CD14-positive monocyte (primary cell): ENCODE measurements at regions not wholly inside any gene's neighbourhood (a gene's known extent, or its start where the extent isn't known, plus 50 kb on each side); places are given as distances from the start of the nearest gene placed in this dataset.

Experiments
- DNase-seq, 3 donors: peaks; one replicate each; pipeline ENCODE4 v3.0.0-alpha.2; 2011 to 2022
- H2AFZ ChIP-seq: 2 replicates; pipeline ENCODE4 v1.6.0; 2012; ENCODE audit warnings: mild to moderate bottlenecking, low read depth, low read length, inconsistent platforms; ENCODE audit not compliant: insufficient read depth, poor library complexity, severe bottlenecking
- H3K27ac ChIP-seq, 2 donors: 1 replicate in 1 of 2; 2 replicates in 1 of 2; pipeline ENCODE4 v1.5.1; 2012 to 2013; ENCODE audit warnings: low read length in 2 of 2, control low read depth in 1 of 2, inconsistent platforms in 1 of 2, low read depth in 1 of 2, mild to moderate bottlenecking in 1 of 2
- H3K27me3 ChIP-seq, 2 donors: one replicate each; pipeline versions ENCODE4 v1.6.0 to v1.6.1; 2011 to 2013; ENCODE audit warnings: low read length in 2 of 2; ENCODE audit not compliant: control insufficient read depth in 2 of 2, insufficient read depth in 2 of 2
- H3K36me3 ChIP-seq, 2 donors: replicated peaks in 1 of 2; 1 replicate in 1 of 2; 2 replicates in 1 of 2; pipeline versions ENCODE4 v1.5.1 to v1.6.1; 2012 to 2013; ENCODE audit warnings: low read length in 2 of 2, control low read depth in 1 of 2, inconsistent platforms in 1 of 2, mild to moderate bottlenecking in 1 of 2; ENCODE audit not compliant: insufficient read depth in 2 of 2, control insufficient read depth in 1 of 2
- H3K4me1 ChIP-seq, 2 donors: 1 replicate in 1 of 2; 2 replicates in 1 of 2; pipeline versions ENCODE4 v1.5.1 to v1.6.1; 2012 to 2013; ENCODE audit warnings: low read length in 2 of 2, control low read depth in 1 of 2, inconsistent platforms in 1 of 2, mild to moderate bottlenecking in 1 of 2, moderate library complexity in 1 of 2; ENCODE audit not compliant: insufficient read depth in 2 of 2, control insufficient read depth in 1 of 2
- H3K4me2 ChIP-seq: replicated peaks from 2 replicates; pipeline ENCODE3; 2012; ENCODE audit warnings: low read length, moderate library complexity, mild to moderate bottlenecking; ENCODE audit not compliant: poor library complexity, severe bottlenecking; ENCODE audit errors: extremely low read depth
- H3K4me3 ChIP-seq, 3 experiments: fragments of 200-600 bp in 1 of 3; sonication (generic) in 1 of 3; replicated peaks in 1 of 3; 1 replicate in 2 of 3; 2 replicates in 1 of 3; pipeline ENCODE4 v1.5.1; 2011 to 2013; ENCODE audit warnings: low read length in 3 of 3, mild to moderate bottlenecking in 3 of 3, control low read depth in 2 of 3, low read depth in 2 of 3, inconsistent platforms in 1 of 3, moderate library complexity in 1 of 3
- H3K79me2 ChIP-seq: 2 replicates; pipeline ENCODE4 v1.6.0; 2012; ENCODE audit warnings: mild to moderate bottlenecking, control low read depth, inconsistent platforms, low read length, moderate library complexity; ENCODE audit not compliant: insufficient read depth
- H3K9ac ChIP-seq: 2 replicates; pipeline ENCODE4 v1.6.0; 2017; ENCODE audit warnings: low read length, mild to moderate bottlenecking; ENCODE audit not compliant: insufficient read depth, poor library complexity, severe bottlenecking
- H3K9me3 ChIP-seq, 2 donors: replicated peaks in 1 of 2; 1 replicate in 1 of 2; 2 replicates in 1 of 2; pipeline versions ENCODE4 v1.5.1 to v1.6.1; 2012 to 2013; ENCODE audit warnings: low read length in 2 of 2, control low read depth in 1 of 2; ENCODE audit not compliant: control insufficient read depth in 1 of 2, insufficient read depth in 1 of 2
- H4K20me1 ChIP-seq: 2 replicates; pipeline ENCODE4 v1.6.0; 2012; ENCODE audit warnings: mild to moderate bottlenecking, low read length, control low read depth, moderate library complexity; ENCODE audit not compliant: insufficient read depth
- H3K27ac Mint-ChIP-seq, 7 donors: one replicate each; pipeline ENCODE4 v1.8.0; 2020; ENCODE audit warnings: mild to moderate bottlenecking in 7 of 7, mixed read lengths in 7 of 7, moderate library complexity in 6 of 7, inconsistent platforms in 2 of 7
- H3K27me3 Mint-ChIP-seq, 3 donors: one replicate each; pipeline ENCODE4 v1.8.0; 2021 to 2022; ENCODE audit warnings: low read depth in 3 of 3, mild to moderate bottlenecking in 3 of 3, mixed read lengths in 3 of 3, moderate library complexity in 3 of 3, inconsistent platforms in 1 of 3
- H3K36me3 Mint-ChIP-seq, 2 donors: one replicate each; pipeline ENCODE4 v1.8.0; 2020; ENCODE audit warnings: mixed read lengths in 2 of 2, inconsistent platforms in 1 of 2, mild to moderate bottlenecking in 1 of 2
- H3K4me1 Mint-ChIP-seq: one replicate; pipeline ENCODE4 v1.8.0; 2020; ENCODE audit warnings: mild to moderate bottlenecking, mixed read lengths
- H3K4me3 Mint-ChIP-seq, 2 donors: one replicate each; pipeline ENCODE4 v1.8.0; 2020; ENCODE audit warnings: mild to moderate bottlenecking in 2 of 2, mixed read lengths in 2 of 2, moderate library complexity in 1 of 2
- H3K9me3 Mint-ChIP-seq, 7 donors: one replicate each; pipeline ENCODE4 v1.8.0; 2020 to 2022; ENCODE audit warnings: mixed read lengths in 7 of 7, mild to moderate bottlenecking in 6 of 7, moderate library complexity in 6 of 7, inconsistent platforms in 2 of 7
- WGBS: methylation state at CpG from one replicate; pipeline ENCODE4 v1.1.5; 2013; ENCODE audit warnings: missing lambda C conversion rate; ENCODE audit not compliant: insufficient coverage; 5-methylcytosine and 5-hydroxymethylcytosine counted together
- intact Hi-C, 2 donors: fragments of 100-400 bp; cut with micrococcal nuclease; formaldehyde crosslinking; loops; one replicate each; pipeline versions ENCODE4 v1.15.0 to v1.15.1; 2023
- TF ChIP-seq, protein P1 (sequence below): fragments of 200-600 bp; IDR thresholded peaks from one replicate; pipeline ENCODE4 v1.8.0; 2022; ENCODE audit warnings: antibody characterized with exemption, mild to moderate bottlenecking

DNA sequence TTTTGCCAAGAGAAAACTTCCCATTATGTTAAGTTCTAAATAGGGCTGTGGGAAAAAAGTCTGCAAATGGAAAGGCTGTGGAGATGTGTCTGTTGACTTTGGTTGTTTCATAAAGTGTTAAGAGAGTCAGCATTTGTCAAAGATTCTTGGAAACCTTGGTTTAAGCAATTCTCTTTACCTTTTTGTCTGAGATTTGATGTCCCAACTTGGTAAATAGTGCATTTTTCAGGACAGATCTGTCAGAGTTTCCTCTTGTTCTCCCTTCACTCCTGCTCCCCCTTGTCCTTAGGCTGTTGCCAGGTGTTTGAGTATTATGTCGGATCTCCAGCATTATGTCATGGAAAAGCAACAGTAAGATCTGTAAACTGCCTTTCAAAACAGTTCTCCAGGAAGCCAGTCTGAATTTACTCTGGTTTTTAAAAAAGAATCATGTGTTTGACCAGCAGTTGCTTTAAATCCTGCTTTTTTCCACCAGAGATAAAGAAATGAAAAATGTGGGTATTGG, 79.1 kb upstream of the ADAMTSL1 start:
- Histone ChIP-seq H3K9me3 (no peaks in the 10 kb centered on the region), H3K4me3 (no peak overlapping the region), H3K4me1 (no peaks in the 10 kb centered on the region), H3K4me2 (no peak overlapping the region), H3K9ac (no peak overlapping the region), H2AFZ (no peak overlapping the region), H3K27ac (no peak overlapping the region), H3K27me3 (no peaks in the 10 kb centered on the region), H3K36me3 (no peaks in the 10 kb centered on the region), H3K79me2 (no peaks in the 10 kb centered on the region), H4K20me1 (no peaks in the 10 kb centered on the region)
- DNase-seq: no peak
- no peaks in the 10 kb centered on the region for H3K36me3 Mint-ChIP-seq
- WGBS: no CpG with 5 or more reads among the region's 1 CpG
- no peaks in the 10 kb centered on the region for H3K4me1 Mint-ChIP-seq
- intact Hi-C loops: no loop called here
- H3K4me3 Mint-ChIP-seq: no peak overlapping the region
- H3K27ac Mint-ChIP-seq: no peak overlapping the region
- H3K9me3 Mint-ChIP-seq: no peaks in the 10 kb centered on the region
- TF ChIP-seq, protein P1, sequence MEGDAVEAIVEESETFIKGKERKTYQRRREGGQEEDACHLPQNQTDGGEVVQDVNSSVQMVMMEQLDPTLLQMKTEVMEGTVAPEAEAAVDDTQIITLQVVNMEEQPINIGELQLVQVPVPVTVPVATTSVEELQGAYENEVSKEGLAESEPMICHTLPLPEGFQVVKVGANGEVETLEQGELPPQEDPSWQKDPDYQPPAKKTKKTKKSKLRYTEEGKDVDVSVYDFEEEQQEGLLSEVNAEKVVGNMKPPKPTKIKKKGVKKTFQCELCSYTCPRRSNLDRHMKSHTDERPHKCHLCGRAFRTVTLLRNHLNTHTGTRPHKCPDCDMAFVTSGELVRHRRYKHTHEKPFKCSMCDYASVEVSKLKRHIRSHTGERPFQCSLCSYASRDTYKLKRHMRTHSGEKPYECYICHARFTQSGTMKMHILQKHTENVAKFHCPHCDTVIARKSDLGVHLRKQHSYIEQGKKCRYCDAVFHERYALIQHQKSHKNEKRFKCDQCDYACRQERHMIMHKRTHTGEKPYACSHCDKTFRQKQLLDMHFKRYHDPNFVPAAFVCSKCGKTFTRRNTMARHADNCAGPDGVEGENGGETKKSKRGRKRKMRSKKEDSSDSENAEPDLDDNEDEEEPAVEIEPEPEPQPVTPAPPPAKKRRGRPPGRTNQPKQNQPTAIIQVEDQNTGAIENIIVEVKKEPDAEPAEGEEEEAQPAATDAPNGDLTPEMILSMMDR: no peak
- peaks cover 0 to 2% (median 0%) of the 10 kb centered on the region in 3 donors for H3K27me3 Mint-ChIP-seq

DNA sequence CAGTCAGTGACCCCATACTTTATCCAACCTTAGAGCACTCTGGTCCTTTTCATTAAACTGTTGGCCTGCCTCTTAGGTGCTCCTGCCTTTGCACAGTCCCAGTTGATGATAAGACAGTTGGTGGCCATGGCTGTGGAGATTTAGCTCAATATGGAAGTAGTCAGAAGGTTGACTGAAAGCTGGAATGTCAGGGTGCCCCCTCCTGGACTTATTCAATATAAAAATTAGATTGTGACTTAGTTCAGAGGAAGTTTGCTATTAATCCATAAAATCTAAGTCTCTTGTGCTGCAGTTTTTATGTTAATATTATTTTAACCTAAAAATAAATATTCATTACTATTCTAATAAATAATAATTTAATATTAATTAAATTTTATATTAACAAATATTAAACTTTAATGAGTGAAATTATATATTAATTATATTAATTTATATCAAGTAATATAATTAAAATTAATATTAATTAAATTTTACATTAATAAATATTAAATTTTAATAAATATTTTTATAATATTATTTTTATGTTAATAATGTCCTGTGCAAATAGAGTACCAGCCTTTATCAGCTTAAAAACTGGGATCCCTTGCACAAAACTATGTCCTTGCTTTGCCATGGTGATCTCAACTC, 77.7 kb upstream of the ADAMTSL1 start:
- Mint-ChIP-seq H3K36me3 (no peaks in the 10 kb centered on the region), H3K4me3 (no peak overlapping the region), H3K4me1 (no peaks in the 10 kb centered on the region), H3K27ac (no peak overlapping the region), H3K27me3 (peaks cover 0 to 2% (median 0%) of the 10 kb centered on the region in 3 donors), H3K9me3 (no peaks in the 10 kb centered on the region)
- H4K20me1 ChIP-seq: no peaks in the 10 kb centered on the region
- TF ChIP-seq, protein P1: no peak
- intact Hi-C loops: no loop called here
- no peak overlapping the region for H2AFZ ChIP-seq
- no peak overlapping the region for H3K4me3 ChIP-seq
- no peaks in the 10 kb centered on the region for H3K9me3 ChIP-seq
- no peak overlapping the region for H3K4me2 ChIP-seq
- H3K4me1 ChIP-seq: no peaks in the 10 kb centered on the region
- no peak for DNase-seq
- H3K79me2 ChIP-seq: no peaks in the 10 kb centered on the region
- H3K9ac ChIP-seq: no peak overlapping the region
- H3K27ac ChIP-seq: no peak overlapping the region
- no peaks in the 10 kb centered on the region for H3K36me3 ChIP-seq
- H3K27me3 ChIP-seq: no peaks in the 10 kb centered on the region
